NOMO-1 treated with dmso at 0.1 percent for 144 hours (cell line): ENCODE measurements at regions not wholly inside any gene's neighbourhood (a gene's known extent, or its start where the extent isn't known, plus 50 kb on each side); places are given as distances from the start of the nearest gene placed in this dataset.
"Not testable (repeated sequence)": the region's sequence is repeated elsewhere in the genome, so short reads cannot be mapped to it uniquely, and the experiment has no call there.

ENCODE experiments used
- DNase-seq: peaks from one replicate; lab custom pipeline; 2025; ENCODE audit not compliant: unreplicated experiment; lab: John Stamatoyannopoulos, UW

DNA sequence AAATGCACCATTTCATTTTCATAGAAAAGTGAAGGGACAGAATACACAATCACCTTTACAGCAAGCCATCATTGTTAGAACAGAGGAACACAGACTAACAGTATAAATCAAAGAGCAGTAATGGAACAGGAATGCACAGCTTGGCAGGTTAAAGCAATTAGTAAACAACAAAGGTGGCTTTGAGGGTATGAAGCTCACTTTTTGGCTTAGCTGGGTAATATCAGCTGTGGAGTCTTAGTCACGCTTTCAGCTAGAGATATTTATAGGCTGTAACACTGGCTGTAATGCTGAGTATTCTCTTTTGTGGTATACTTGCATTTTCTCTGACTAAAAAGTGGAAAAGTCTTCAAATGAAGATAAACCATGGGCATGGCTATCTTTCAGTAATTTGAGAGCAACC, 1780.5 kb downstream of the LRRC4C start:
- no peak for DNase-seq

DNA sequence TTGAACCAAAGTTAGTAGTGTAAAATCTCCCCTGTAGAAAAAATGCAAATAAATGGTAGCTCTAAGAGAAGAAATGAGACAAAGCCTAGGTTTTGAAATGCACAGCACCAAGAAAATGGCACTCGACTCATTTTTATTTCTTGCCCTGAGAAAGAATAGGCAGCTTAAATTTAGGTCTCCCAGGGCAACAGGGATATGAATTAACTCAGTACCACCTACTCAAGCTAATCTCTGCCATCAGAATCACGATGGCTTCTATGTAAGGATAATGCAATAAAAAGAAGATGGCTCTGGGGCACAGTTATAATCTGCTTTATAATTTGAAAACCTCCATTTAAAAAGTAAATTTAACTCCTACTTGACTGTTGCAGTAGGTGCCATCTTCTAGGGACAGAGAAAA, 1784.3 kb downstream of the LRRC4C start:
- DNase-seq = no peak

DNA sequence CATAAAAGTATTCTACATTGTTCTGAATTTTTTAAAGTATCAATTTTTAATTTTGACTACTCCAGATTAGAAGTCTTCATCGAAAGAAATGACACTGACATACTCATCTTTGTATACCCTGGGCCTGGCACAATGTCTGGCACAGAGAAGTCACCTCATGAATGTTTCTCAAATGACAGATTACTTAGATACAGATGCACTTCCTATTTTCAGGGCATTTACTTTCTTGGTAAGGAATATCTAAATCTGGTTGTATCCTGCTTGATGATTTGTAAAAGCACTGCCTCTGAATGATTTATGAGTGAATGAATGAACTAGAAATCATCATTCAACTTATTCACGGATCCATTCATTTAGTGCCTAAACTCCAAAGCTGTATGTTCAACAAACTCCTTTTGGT, 1784.7 kb downstream of the LRRC4C start:
- no peak for DNase-seq

DNA sequence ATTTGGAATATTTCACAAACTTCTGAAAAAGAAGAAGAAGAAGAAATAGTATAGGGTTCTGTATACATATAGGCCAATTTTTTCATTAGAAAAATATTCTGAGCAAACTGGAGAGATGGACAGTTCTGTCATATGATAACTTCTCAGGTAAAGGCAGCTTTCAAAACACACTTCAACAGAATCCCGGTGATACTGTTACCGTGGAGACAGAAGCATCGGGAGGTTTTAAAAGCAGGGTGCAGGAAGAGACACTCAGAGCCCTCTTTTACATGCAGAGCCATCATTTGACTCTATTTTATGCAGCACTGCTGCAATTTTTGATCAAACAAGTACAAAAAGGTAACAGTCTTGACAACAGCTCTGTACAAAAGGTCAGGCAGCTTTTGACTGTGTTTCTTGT, 1785.4 kb downstream of the LRRC4C start:
- no peak for DNase-seq

DNA sequence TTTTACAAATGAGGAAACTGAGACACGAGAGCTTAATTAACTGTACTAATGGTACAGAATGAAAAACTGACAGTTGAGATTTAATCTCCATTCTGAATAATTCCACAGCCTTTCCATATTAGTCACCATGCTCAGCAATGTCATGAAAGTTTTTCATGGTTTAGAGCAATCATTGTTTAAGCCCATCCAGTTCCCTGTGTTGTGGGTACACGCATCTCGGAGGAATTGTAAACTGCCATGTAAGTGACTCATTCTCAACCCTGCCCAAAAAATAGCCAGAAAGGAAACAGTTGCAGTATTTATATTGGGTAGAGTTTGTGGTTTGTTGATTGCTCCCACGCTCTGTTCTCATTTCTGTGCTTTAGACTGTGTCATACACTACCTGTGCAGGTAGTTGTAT, 1790.8 kb downstream of the LRRC4C start:
- no peak for DNase-seq

DNA sequence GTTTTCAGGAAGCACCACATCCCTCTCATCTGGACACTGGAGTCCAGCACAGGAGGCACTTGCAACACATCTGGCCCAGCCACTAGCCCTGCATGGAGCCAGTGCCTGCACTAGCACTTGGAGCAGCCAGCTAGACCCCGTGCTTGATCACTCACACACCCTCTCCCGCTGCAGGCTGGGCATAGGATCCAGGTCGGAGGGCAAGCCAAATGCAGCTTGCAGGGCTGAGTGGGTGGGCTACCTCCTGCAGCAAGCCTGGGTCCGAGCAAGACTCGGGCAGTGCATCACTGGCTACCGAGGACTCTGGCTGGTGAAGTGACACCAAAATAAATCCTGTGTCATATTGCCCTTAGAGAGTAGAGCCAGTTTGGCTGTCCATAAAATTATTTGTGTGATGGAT, 1795.4 kb downstream of the LRRC4C start:
- DNase-seq = no peak

DNA sequence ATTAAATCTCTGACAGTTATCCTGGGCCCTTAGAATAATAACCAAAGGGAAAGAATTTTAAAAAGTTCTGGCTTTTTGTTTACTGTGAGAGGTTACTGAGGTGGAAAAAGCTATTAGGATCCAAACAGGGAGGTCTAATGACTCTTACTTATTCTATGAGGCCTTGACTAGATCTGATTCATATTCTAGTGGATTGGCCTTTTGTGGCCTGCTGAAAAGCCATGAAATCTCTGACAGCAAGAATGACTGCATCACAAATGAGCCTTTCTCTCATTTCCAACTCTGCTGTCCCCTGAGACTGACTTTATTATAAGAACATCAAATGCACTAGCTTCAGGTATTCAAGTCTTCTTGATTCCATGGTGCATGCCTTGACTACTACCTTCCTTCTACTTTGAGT, 1797.6 kb downstream of the LRRC4C start:
- DNase-seq = no peak

DNA sequence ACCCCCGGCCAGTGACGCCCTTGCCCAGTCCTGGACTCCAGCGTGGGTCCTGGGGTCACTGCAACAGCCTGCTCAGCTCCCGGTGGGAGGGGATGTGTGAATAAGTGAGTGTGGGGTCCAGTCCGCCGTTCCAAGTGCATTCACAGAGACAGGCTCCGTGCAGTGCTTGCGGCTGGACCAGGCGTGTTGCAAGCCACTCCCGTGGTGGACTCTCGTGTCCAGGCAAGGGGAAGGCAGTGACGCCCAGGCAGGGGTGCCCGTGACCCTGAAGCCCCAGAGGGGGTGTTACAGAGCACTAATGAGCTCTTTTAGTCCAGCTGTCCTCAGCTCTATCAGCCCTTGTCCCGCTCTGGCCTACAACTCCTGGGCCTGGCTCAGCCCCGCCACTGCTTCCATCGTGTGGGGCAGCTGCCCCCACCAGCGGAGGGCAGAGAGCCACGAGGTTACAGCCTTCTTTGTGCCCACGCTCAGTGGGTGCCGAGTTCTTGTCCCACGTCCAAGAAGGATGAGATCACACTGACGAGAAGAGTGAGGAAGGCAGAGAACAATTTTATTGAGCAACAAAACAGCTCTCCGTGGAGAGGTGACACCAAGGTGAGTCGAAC, 1807.5 kb downstream of the LRRC4C start:
- DNase-seq = no peak

DNA sequence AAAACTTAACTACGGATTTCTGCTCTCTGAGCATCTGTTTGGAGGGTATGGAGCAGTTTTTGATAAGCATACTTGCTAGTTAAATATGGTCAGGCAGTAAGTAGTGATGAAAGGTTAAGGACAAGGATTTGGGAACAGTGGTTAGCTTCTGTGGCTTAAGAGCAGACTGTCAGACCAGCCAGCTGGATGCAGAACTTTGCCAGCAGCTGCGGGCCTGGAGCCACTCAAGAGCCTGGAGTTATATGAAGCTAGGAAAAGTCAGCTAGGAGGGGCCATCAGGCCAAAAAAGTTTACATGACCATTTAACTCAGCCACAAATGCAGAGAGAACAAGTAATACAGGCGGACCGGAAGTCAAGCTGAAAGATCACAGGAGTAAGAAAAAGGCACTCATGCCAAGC, 1817.7 kb downstream of the LRRC4C start:
- no peak for DNase-seq

DNA sequence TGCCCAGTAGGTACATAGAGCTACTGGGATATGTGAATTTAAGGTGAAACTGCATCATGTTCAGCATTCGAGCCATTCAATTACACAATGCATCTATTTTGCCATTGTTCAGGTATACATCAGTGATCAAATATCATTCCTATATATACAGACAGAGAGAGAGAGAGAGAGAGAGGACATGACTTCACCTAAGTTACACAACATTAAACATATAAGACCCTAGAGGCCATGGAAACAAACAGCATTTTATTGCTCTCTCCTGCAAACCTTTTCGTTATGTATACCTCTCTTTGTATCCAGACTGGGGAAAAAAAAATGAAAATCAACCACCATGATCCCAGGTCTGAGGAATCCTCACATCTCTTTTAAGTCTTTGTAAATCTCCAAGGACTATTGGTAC, 1829.1 kb downstream of the LRRC4C start:
- no peak for DNase-seq

DNA sequence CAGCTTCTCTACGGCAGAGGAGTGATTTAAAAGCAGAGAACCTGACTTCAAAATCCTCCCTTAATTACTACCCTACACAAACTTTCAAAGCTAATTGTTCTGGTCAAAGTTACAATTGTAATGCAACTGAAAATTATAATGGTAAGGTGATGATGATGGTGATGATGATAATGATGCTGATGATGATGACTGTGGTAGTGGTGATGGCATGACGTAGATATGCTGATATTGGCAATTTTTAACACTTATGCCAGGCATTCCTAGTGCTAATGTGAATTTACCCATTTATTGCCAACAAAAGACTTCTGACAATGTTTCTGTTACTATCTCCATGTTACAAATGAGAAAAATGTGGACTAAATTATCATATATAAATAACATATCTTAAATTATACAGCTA, 1831.1 kb downstream of the LRRC4C start:
- no peak for DNase-seq

DNA sequence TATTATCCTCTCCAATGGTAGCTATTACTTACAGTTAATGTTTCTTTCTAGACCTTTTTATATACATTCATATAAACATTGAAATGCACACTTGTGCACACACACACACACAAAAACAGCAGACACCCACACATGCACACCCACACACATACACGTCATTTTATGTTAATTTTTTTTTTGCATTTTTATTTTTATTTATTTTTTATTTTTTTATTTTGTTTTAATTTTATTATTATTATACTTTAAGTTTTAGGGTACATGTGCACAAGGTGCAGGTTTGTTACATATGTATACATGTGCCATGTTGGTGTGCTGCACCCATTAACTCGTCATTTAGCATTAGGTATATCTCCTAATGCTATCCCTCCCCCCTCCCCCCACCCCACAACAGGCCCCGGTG, 1839.1 kb downstream of the LRRC4C start:
- not testable (repeated sequence) for DNase-seq

DNA sequence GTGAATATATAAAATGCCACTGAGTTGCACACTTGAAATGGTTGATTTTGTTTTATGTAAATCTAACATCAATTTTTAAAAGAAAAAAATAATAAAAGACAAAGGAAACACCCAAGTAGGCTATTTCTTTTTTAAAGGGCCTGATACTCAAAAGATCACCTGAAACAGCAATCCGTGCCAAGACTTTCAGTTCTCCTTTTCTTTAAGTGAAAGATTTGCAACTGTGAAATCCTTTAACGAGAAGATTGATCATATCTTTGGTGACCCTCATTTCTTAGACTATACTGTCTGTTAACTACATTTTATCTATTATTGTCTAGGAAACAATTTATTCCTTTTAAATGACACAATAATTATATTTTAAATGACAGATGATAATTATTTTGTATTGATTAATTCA, 1841.5 kb downstream of the LRRC4C start:
- DNase-seq = no peak

DNA sequence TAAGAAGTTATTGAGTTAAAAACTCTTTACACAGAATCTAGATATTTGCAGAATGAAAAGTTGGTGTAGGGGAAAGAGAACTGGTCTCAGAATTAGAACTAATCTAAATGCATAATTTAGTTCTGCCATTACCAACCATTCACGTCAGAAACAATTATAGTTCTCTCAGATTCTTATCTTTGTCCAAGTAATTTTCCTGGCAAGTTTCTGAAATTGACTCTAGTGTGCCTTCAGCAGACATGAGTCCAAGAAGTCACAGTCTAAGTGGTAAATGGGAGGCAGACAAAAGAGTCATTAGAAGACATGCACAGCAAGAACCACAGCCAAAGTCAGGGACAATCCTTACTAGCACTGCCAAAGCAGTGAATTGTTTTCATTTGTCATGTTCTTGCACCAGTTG, 1870.1 kb downstream of the LRRC4C start:
- DNase-seq = no peak

DNA sequence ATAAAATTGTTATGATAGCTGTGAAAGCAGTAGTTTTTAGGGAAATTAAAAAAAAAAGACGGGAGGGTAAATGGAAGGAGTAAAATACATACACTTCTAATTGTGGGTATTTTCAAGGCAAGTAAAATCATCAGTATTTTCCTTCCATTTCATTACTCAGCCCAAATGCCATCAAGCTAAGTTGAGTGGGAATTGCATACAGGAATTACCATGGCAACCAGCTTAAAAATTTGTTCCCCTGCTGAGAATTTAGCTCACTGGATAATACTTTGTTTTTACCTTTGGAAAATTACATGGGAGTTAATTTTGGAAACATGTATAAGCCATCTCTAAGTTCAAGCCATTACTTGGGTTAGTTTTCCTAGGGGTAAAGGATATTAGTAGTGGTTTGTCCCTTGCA, 1873.4 kb downstream of the LRRC4C start:
- DNase-seq = no peak

DNA sequence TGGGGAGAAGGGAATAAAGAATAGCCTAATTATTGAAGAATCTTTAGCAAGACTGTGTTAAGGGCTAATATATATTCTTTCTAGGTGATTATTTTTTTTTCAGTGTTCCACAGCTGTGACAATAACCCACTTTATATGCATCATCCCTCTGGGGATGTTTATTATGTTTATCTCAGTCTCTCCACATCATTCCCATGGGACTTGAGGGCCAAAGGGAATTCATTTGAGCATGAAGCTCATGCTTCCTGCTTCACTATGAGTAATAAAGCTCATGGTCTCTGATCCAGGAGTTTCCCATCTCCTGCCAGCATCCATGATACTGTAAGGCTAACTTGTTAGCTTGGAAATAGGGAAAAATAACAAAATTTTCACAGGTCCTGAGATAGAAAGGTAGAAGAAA, 1888.4 kb downstream of the LRRC4C start:
- no peak for DNase-seq

DNA sequence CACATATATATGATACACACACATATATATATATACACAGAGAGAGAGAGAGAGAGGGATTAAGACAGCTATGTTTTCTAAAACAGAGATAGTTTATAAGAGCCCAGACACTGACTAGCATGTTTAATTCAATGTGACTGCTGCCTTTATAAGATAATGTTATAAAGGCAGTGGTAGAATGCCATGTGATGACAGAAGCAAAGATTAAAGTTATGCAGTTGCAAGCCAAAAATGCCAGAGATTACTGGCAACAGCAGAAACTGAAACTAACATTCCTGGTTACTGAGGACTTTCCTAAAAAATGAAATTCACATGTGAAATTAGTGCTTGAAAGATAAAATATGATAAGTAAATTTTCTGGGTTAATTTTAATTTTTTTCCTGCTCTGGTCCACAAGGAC, 1888.9 kb downstream of the LRRC4C start:
- DNase-seq = no peak

DNA sequence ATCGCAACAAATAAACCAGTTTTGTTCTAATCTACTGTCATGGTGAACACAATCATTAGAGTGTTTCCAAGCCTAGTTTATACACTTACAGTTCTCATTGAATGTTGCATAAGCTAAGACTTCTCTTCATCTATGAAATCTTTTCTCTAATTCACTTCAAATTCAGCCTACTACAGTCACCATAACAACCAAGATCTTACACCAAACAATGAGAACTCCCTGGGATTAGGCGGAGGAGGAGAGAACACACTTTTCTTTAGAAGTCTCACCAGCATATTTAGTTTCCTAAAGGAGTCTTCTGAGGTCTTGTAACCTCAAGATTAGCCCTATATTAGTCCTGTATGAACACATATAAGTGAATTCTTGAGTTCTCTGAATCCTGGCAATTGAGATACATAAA, 1889.7 kb downstream of the LRRC4C start:
- no peak for DNase-seq

DNA sequence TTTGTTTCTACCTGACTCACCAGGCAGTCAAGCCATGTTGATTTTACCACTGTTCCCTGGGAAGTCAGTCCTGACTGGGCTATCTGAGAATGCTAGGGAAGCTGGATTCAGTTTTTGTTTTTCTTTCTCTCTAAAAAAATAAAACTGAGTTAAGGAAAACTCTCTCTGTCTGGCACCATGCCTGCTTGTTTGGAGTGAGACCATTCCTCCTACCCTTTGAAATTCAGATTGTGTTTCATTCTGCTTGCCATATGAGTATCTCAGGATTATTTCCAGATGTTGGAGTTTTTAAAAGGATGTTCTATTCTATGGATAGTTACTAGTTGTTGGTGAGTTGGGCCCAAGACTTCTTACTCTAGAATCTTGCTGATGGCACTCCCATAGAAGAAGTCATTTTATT, 1917.0 kb downstream of the LRRC4C start:
- DNase-seq = no peak

DNA sequence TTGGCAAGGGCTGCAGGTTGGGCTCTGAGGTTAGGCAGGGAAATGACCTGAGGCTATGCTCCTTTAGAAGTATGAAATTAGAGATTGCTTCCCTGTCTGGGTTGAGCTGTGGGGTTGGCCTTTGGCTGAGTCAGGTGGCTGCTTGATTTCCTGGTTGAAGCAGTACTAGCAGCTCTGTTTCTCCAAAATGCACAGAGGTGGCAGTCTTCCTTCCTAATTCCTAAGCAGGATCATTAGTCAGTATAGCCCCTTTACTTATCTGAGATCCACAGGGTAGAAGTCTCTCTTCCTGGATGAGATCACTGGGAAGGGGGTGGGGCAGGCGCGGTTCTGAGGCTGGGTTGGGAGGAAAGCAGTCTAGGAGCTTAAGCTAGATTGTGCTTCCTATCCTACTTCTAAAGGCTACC, 1917.5 kb downstream of the LRRC4C start:
- no peak for DNase-seq

DNA sequence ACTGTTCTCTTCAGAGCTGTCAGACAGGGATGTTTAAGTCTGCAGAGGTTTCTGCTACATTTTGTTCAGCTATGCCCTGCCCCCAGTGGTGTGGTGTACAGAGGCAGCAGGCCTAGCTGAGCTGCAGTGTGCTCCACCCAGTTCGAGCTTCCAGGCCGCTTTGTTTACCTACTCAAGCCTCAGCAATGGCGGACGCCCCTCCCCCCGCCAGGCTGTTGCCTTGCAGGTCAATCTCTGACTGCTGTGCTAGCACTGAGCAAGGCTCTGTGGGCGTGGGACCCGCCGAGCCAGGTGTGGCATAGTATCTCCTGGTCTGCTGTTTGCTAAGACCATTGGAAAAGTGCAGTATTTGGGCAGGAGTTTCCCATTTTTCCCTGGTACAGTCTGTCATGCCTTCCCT, 1923.1 kb downstream of the LRRC4C start:
- DNase-seq = not testable (repeated sequence)
